IMR-90 (cell line): ENCODE measurements at regions not wholly inside any gene's neighbourhood (a gene's known extent, or its start where the extent isn't known, plus 50 kb on each side); places are given as distances from the start of the nearest gene placed in this dataset.

ENCODE experiments used
- ATAC-seq: fragments of 200-7000 bp; cut with Tn5 transposase; 2 replicates; pipeline ENCODE4 v1.9.1; 2020; ENCODE audit warnings: low read depth, mild to moderate bottlenecking, moderate library complexity
- BruUV-seq: library from RNA; stranded (reverse); fragments of 400-500 nt; replicated peaks from 2 replicates; lab custom pipeline; 2021; lab: Mats Ljungman, UMichigan
- CTCF ChIA-PET: fragments of 300-600 bp; formaldehyde crosslinking; extraction: SDS; loops from one replicate; lab custom pipeline; 2021; ENCODE audit warnings: antibody characterized with exemption; lab: Yijun Ruan, JAX
- POLR2A ChIA-PET: fragments of 300-600 bp; sonication (Branson Sonifier 250); formaldehyde crosslinking; loops from one replicate; lab custom pipeline; 2022; ENCODE audit warnings: antibody characterized with exemption; ENCODE audit not compliant: unreplicated experiment; lab: Charles Lee
- DNase-seq: peaks from one replicate; pipeline ENCODE4 v3.0.0; 2013
- H2AFZ ChIP-seq: replicated peaks from 2 replicates; pipeline ENCODE3; 2013; ENCODE audit warnings: low read length, mild to moderate bottlenecking; ENCODE audit not compliant: poor library complexity
- H2AK5ac ChIP-seq: 2 replicates; pipeline ENCODE4 v1.6.1; 2013; ENCODE audit warnings: low read depth, low read length, inconsistent platforms
- H2AK9ac ChIP-seq: replicated peaks from 2 replicates; pipeline ENCODE3; 2013; ENCODE audit warnings: mild to moderate bottlenecking, low read depth, low read length, moderate library complexity; ENCODE audit not compliant: poor library complexity
- H2BK120ac ChIP-seq: 2 replicates; pipeline ENCODE4 v1.6.1; 2013; ENCODE audit warnings: low read depth, low read length, inconsistent platforms
- H2BK15ac ChIP-seq: 3 replicates; pipeline ENCODE4 v1.6.1; 2013; ENCODE audit warnings: low read depth, low read length, inconsistent platforms
- H2BK20ac ChIP-seq: 2 replicates; pipeline ENCODE4 v1.6.1; 2013; ENCODE audit warnings: low read depth, mild to moderate bottlenecking, inconsistent platforms, low read length, moderate library complexity
- H2BK5ac ChIP-seq: 2 replicates; pipeline ENCODE4 v1.6.1; 2013; ENCODE audit warnings: mild to moderate bottlenecking, low read depth, low read length, inconsistent platforms; ENCODE audit not compliant: poor library complexity, severe bottlenecking
- H3K14ac ChIP-seq: replicated peaks from 2 replicates; pipeline ENCODE4 v1.6.1; 2013; ENCODE audit warnings: low read depth, low read length, inconsistent platforms
- H3K18ac ChIP-seq: 2 replicates; pipeline ENCODE4 v1.6.1; 2013; ENCODE audit warnings: low read depth, low read length, control low read depth
- H3K23ac ChIP-seq: 2 replicates; pipeline ENCODE4 v1.6.1; 2013; ENCODE audit warnings: low read depth, low read length, inconsistent platforms
- H3K27ac ChIP-seq: 2 replicates; pipeline ENCODE4 v1.5.1; 2013; ENCODE audit warnings: mild to moderate bottlenecking, control low read depth, low read length; ENCODE audit not compliant: insufficient read depth
- H3K27me3 ChIP-seq: 2 replicates; pipeline ENCODE4 v1.6.1; 2013; ENCODE audit warnings: low read length; ENCODE audit not compliant: control insufficient read depth, insufficient read depth
- H3K36me3 ChIP-seq: 2 replicates; pipeline ENCODE4 v1.6.1; 2013; ENCODE audit warnings: low read length, mixed read lengths; ENCODE audit not compliant: control insufficient read depth, insufficient read depth
- H3K4ac ChIP-seq: 2 replicates; pipeline ENCODE4 v1.6.1; 2013; ENCODE audit warnings: low read depth, low read length, inconsistent platforms
- H3K4me1 ChIP-seq: 2 replicates; pipeline ENCODE4 v1.6.1; 2013; ENCODE audit warnings: low read length, mixed read lengths; ENCODE audit not compliant: control insufficient read depth, insufficient read depth
- H3K4me2 ChIP-seq: 2 replicates; pipeline ENCODE4 v1.6.1; 2013; ENCODE audit warnings: low read depth, mild to moderate bottlenecking, control low read depth, low read length, moderate library complexity
- H3K4me3 ChIP-seq: 2 replicates; pipeline ENCODE4 v1.5.1; 2013; ENCODE audit warnings: low read depth, mild to moderate bottlenecking, control low read depth, low read length, moderate library complexity; ENCODE audit not compliant: insufficient read depth
- H3K56ac ChIP-seq: 2 replicates; pipeline ENCODE4 v1.6.1; 2013; ENCODE audit warnings: low read length, inconsistent platforms; ENCODE audit not compliant: insufficient read depth; ENCODE audit errors: extremely low read depth
- H3K79me1 ChIP-seq, 2 experiments: 2 replicates each; pipeline ENCODE4 v1.6.1; 2013; ENCODE audit warnings: low read length in 2 of 2, inconsistent platforms in 1 of 2, low read depth in 1 of 2
- H3K9ac ChIP-seq: 2 replicates; pipeline ENCODE4 v1.6.1; 2013; ENCODE audit warnings: low read depth, low read length, control low read depth
- H3K9me1 ChIP-seq: 2 replicates; pipeline ENCODE4 v1.6.1; 2013; ENCODE audit warnings: low read length, inconsistent platforms; ENCODE audit not compliant: insufficient read depth
- H3K9me3 ChIP-seq: 2 replicates; pipeline ENCODE4 v1.6.1; 2013; ENCODE audit warnings: low read length; ENCODE audit not compliant: control insufficient read depth, insufficient read depth
- H4K20me1 ChIP-seq: 2 replicates; pipeline ENCODE4 v1.6.1; 2013; ENCODE audit warnings: low read length, inconsistent platforms; ENCODE audit not compliant: insufficient read depth
- H4K5ac ChIP-seq: 2 replicates; pipeline ENCODE4 v1.6.1; 2013; ENCODE audit warnings: mild to moderate bottlenecking, low read depth, low read length, control low read depth
- H4K8ac ChIP-seq, 2 experiments: 2 replicates each; pipeline ENCODE4 v1.6.1; 2013; ENCODE audit warnings: low read depth in 2 of 2, low read length in 2 of 2, control low read depth in 1 of 2, inconsistent platforms in 1 of 2
- H4K91ac ChIP-seq: 2 replicates; pipeline ENCODE4 v1.6.1; 2013; ENCODE audit warnings: low read depth, low read length, inconsistent platforms; ENCODE audit not compliant: insufficient read depth
- CEBPB ChIP-seq: IDR thresholded peaks from 2 replicates; pipeline ENCODE4 v1.6.1; 2012; ENCODE audit warnings: low read depth, low read length, improper control_type of control experiment
- CTCF ChIP-seq: conservative IDR thresholded peaks from 2 replicates; pipeline ENCODE4 v1.5.1; 2012; ENCODE audit warnings: mild to moderate bottlenecking, low read depth, low read length, improper control_type of control experiment
- MXI1 ChIP-seq: IDR thresholded peaks from 2 replicates; pipeline ENCODE4 v1.6.1; 2012; ENCODE audit warnings: low read depth, mild to moderate bottlenecking, low read length, moderate library complexity, borderline replicate concordance
- NFE2L2 ChIP-seq: fragments of 150-350 bp; IDR thresholded peaks from 2 replicates; pipeline ENCODE4 v1.6.1; 2016; ENCODE audit warnings: low read depth, mild to moderate bottlenecking, low read length
- RFX5 ChIP-seq: IDR thresholded peaks from 2 replicates; pipeline ENCODE4 v1.8.0; 2012; ENCODE audit warnings: low read depth, mild to moderate bottlenecking, low read length, moderate library complexity
- USF2 ChIP-seq: fragments of 150-350 bp; IDR thresholded peaks from 2 replicates; pipeline ENCODE4 v1.6.1; 2017; ENCODE audit warnings: mild to moderate bottlenecking, antibody characterized with exemption, low read length, low read depth
- WGBS, 2 experiments: methylation state at CpG; one replicate each; pipeline versions ENCODE4 v1.1.5 to v1.1.7; 2013; ENCODE audit warnings: missing lambda C conversion rate in 2 of 2; ENCODE audit not compliant: insufficient read length in 1 of 2; ENCODE audit errors: extremely low coverage in 2 of 2; 5-methylcytosine and 5-hydroxymethylcytosine counted together
- dilution Hi-C: fragments of 300-500 bp; cut with HindIII; formaldehyde crosslinking; loops from one replicate; pipeline ENCODE4 v1.14.3; 2018; ENCODE audit warnings: low sequenced_read_pairs; ENCODE audit not compliant: unreplicated experiment
- in situ Hi-C: fragments of 300-500 bp; cut with MboI; formaldehyde crosslinking; loops from 3 replicates; pipeline ENCODE4 v1.14.3; 2019; ENCODE audit warnings: low sequenced_read_pairs, inconsistent platforms, mixed read lengths
- intact Hi-C: fragments of 100-400 bp; cut with micrococcal nuclease; formaldehyde crosslinking; loops from 2 replicates; pipeline ENCODE4 v1.10.0; 2022

DNA sequence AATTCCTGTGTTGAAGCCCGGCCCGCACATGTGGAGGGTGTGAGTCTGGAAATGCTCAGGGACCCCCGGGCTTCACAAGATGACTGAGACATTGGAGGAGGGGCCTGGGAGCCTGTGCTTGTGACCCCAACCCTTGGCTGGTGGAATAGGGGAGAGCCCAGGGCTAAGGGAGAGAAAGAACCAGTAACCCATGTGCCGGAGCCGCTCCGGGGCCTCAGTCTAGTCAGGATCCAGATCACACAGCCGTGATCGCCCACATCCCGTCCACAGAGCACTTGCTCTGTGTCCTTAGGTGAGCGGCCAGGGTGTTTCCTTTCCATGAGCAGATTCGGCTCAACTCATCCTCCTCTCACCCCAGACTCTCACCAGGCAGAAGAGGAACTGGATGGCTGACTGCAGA lies 152.3 kb upstream of the RPS6KA2 start:
- intact Hi-C loops = loop anchor here (10.0 kb wide), 1 partner anchor 1115 kb away; no protein-coding TSS in a partner anchor

More for the DNA sequence above, 152.3 kb upstream of the RPS6KA2 start:
- Histone ChIP-seq H4K20me1 (no peaks in the 10 kb centered on the region), H3K4me1 (no peaks in the 10 kb centered on the region), H3K4ac (no peak overlapping the region), H3K56ac (no peak overlapping the region), H2AK5ac (no peak overlapping the region), H2AK9ac (no peak overlapping the region), H2BK120ac (no peak overlapping the region), H3K36me3 (no peaks in the 10 kb centered on the region), H3K4me2 (no peak overlapping the region), H4K8ac (no peak overlapping the region), H3K9me3 (no peaks in the 10 kb centered on the region), H2BK15ac (no peak overlapping the region), H2AFZ (no peak overlapping the region), H3K9me1 (no peaks in the 10 kb centered on the region), H2BK20ac (no peak overlapping the region), H3K27me3 (peaks cover 13% of the 10 kb centered on the region; the same call in 1 of the 2 replicates), H3K9ac (no peak overlapping the region), H3K14ac (no peak overlapping the region), H3K23ac (no peak overlapping the region), H3K27ac (no peak overlapping the region), H3K79me1 (no peaks in the 10 kb centered on the region), H4K5ac (no peak overlapping the region), H4K91ac (no peak overlapping the region), H2BK5ac (no peak overlapping the region), H3K4me3 (no peak overlapping the region), H3K18ac (no peak overlapping the region)
- ATAC-seq (no peak), DNase-seq (no peak)
- ChIA-PET POLR2A (no interaction called here), CTCF (no interaction called here)
- no TSS peak for BruUV-seq
- WGBS, 2 experiments = 20% methylated on average over 1 of the region's 11 CpGs; no CpG with 5 or more reads in 1 of the 2 experiments
- TF ChIP-seq CTCF (no peak), USF2 (no peak), CEBPB (no peak), RFX5 (no peak), MXI1 (no peak), NFE2L2 (no peak)
- dilution Hi-C loops = no loop called here
- in situ Hi-C loops = no loop called here
